ACC112 (cell line): ENCODE measurements at regions not wholly inside any gene's neighbourhood (a gene's known extent, or its start where the extent isn't known, plus 50 kb on each side); places are given as distances from the start of the nearest gene placed in this dataset.

Source experiments
- H2AFZ ChIP-seq: fragments of 200-600 bp; sonication (generic); one replicate; pipeline ENCODE4 v1.6.0; 2017; ENCODE audit warnings: antibody characterized with exemption, low read length; ENCODE audit not compliant: unreplicated experiment
- H3K27ac ChIP-seq: fragments of 200-600 bp; sonication (generic); 2 replicates; pipeline ENCODE4 v1.5.1; 2014; ENCODE audit warnings: low read depth, mild to moderate bottlenecking, antibody characterized with exemption, low read length, moderate library complexity
- H3K27me3 ChIP-seq: fragments of 200-600 bp; sonication (generic); 2 replicates; pipeline ENCODE4 v1.6.1; 2014; ENCODE audit warnings: mild to moderate bottlenecking, antibody characterized with exemption, low read length, moderate library complexity, mixed read lengths; ENCODE audit not compliant: insufficient read depth
- H3K36me3 ChIP-seq: fragments of 200-600 bp; sonication (generic); 2 replicates; pipeline ENCODE4 v1.6.1; 2016; ENCODE audit warnings: mild to moderate bottlenecking, antibody characterized with exemption, low read length, moderate library complexity, mixed read lengths; ENCODE audit not compliant: insufficient read depth
- H3K4me1 ChIP-seq: fragments of 200-600 bp; sonication (generic); one replicate; pipeline ENCODE4 v1.6.1; 2016; ENCODE audit warnings: low read length, mixed read lengths; ENCODE audit not compliant: insufficient read depth, unreplicated experiment, control insufficient read depth
- H3K4me3 ChIP-seq: fragments of 200-600 bp; sonication (generic); 2 replicates; pipeline ENCODE4 v1.5.1; 2014; ENCODE audit warnings: mild to moderate bottlenecking, low read depth, low read length
- H3K79me2 ChIP-seq: fragments of 200-600 bp; sonication (generic); one replicate; pipeline ENCODE4 v1.6.0; 2016; ENCODE audit warnings: low read length; ENCODE audit not compliant: control insufficient read depth, unreplicated experiment, insufficient read depth

DNA sequence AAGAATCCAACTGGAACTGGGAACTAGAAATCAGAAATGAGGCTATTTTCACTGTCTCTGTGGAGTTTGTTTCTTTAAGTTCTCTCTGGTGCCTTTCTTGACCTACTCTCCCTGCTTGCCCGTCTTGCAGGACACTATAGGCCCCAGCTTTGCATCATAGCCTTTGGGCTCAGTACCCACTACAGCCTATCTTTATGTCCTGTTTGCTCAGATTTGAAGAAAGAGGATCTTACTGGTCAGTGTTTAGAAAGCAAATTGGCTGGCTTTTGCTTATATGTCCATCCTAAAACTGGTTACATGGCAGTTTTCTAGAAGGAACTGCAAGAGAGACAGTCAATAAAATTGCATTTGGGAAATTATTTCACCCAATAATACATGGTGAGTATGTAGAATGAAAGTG lies 231.8 kb upstream of the TBL1XR1 start:
- Histone ChIP-seq H3K79me2 (no peaks in the 10 kb centered on the region), H3K4me1 (no peaks in the 10 kb centered on the region), H3K27ac (no peak overlapping the region), H3K36me3 (no peaks in the 10 kb centered on the region), H3K4me3 (no peak overlapping the region), H2AFZ (no peak overlapping the region), H3K27me3 (no peaks in the 10 kb centered on the region)

- Histone ChIP-seq H3K4me3 (no peak overlapping the region), H2AFZ (no peak overlapping the region), H3K79me2 (no peaks in the 10 kb centered on the region), H3K36me3 (no peaks in the 10 kb centered on the region), H3K27ac (no peak overlapping the region), H3K4me1 (no peaks in the 10 kb centered on the region), H3K27me3 (no peaks in the 10 kb centered on the region)
Measured at GRCh38 chr3:177429771-177430170, 232.5 kb upstream of the TBL1XR1 start.

DNA sequence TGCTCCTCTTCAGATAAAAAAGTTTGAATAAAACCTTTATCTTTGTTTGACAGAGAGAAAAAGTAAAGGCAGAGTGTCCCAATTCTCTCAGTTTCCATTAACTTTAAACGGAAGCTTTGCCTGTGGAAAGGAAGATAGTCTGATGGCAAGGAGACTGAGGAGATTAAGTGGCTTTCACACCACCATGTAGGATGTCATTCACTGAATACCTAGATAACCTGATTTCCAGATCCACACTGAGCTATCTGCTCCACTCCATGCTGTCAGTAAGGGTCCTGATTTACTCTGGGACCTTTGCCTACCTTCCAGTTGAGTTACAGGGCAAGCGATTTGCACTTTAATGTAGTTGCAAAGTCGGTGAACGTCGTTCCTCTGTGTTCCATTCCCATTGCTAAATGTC lies 233.4 kb upstream of the TBL1XR1 start:
- Histone ChIP-seq H3K4me1 (no peaks in the 10 kb centered on the region), H3K79me2 (no peaks in the 10 kb centered on the region), H3K36me3 (no peaks in the 10 kb centered on the region), H2AFZ (no peak overlapping the region), H3K4me3 (no peak overlapping the region), H3K27me3 (no peaks in the 10 kb centered on the region), H3K27ac (no peak overlapping the region)

GRCh38 chr3:177431525-177432176 lies 234.4 kb upstream of the TBL1XR1 start:
- H3K27ac ChIP-seq: no peak overlapping the region

DNA sequence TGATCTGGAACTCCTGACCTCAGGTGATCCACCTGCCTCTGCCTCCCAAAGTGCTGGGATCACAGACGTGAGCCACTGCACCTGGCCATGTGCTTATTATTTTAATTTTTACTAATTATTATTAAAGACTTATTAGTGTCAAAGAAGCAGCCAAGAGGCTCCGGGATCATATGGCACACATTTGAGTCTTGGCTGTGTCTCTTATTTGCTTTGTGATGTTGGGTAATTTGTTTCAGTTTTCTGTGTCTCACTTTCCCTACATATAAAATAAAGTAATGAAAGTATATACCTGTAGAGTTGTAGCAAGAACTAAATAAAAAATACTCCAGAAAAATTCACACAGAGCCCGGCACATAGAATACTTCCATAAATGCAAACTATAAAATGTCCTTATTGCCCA lies 238.0 kb upstream of the TBL1XR1 start:
- H3K27me3 ChIP-seq: no peaks in the 10 kb centered on the region
- H3K4me3 ChIP-seq: no peak overlapping the region
- no peaks in the 10 kb centered on the region for H3K79me2 ChIP-seq
- peaks cover 2% of the 10 kb centered on the region for H3K4me1 ChIP-seq
- no peaks in the 10 kb centered on the region for H3K36me3 ChIP-seq
- H2AFZ ChIP-seq: no peak overlapping the region
- no peak overlapping the region for H3K27ac ChIP-seq

More at GRCh38 chr3:177431525-177432176, 234.4 kb upstream of the TBL1XR1 start:
- H3K27me3 ChIP-seq: no peaks in the 10 kb centered on the region
- H2AFZ ChIP-seq: no peak overlapping the region
- no peaks in the 10 kb centered on the region for H3K79me2 ChIP-seq
- H3K4me1 ChIP-seq: no peaks in the 10 kb centered on the region
- no peaks in the 10 kb centered on the region for H3K36me3 ChIP-seq
- no peak overlapping the region for H3K4me3 ChIP-seq

GRCh38 chr3:177437513-177438337 lies 240.4 kb upstream of the TBL1XR1 start:
- Histone ChIP-seq H3K79me2 (no peaks in the 10 kb centered on the region), H3K36me3 (no peaks in the 10 kb centered on the region), H3K27ac (no peak overlapping the region), H2AFZ (no peak overlapping the region), H3K4me3 (no peak overlapping the region), H3K4me1 (peaks cover 5% of the 10 kb centered on the region), H3K27me3 (no peaks in the 10 kb centered on the region)

DNA sequence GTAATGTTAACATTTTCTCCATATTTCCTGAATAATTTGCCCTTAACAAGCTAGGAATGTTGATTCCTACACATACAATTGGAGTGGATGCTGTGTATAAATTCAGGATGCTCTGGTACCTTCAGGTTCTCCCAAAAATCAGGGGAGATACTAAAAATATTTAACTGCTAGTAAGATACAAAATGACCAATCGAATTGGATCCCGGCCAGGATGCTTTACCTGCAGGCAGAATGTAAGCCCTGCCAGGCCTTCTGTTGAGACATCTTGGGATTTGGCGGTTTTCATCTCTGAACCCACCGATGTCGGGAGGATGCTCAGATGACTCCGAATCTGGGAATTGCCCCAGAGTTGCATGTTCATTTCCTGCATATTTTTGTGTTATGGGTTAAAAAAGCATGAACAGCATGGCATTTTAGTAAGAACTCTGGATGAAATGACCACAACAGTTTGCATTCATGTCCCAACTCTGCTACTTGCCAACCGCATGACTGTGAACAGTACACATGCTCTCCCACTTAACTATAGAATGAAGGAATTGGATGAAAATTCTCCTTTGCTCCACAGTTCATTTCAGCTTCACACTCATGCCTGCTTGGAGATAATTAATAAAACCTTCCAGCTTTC lies 241.4 kb upstream of the TBL1XR1 start:
- no peaks in the 10 kb centered on the region for H3K79me2 ChIP-seq
- no peak overlapping the region for H2AFZ ChIP-seq
- H3K36me3 ChIP-seq: no peaks in the 10 kb centered on the region
- H3K27ac ChIP-seq: no peak overlapping the region
- peaks cover 12% of the 10 kb centered on the region for H3K4me1 ChIP-seq
- no peaks in the 10 kb centered on the region for H3K27me3 ChIP-seq
- no peak overlapping the region for H3K4me3 ChIP-seq

DNA sequence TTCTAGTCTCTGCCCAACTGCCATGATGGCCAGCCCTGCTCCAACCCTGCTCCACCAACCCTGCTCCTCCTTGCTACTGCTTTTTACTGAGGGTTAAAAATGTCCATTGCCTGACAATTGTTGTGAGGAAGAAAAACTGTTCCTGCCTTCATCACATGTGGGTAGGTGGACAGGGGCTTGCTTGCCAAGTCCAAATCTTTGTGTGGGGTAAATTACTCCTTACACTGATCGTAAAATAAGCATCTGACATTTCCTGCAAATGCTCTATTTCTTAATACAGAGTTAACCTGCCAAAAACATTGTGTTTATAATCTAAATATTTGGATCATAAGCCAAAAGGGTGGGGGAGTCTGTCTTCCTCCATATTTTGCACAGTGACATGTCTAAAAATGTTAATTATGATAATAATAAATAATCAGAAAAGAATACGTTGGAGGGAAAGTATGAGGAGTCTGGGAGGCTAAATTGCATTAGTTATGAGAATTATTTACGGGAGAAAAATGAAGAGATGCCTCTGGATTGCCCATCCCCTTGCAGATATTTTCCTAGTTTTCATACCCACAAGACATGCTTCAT lies 242.5 kb upstream of the TBL1XR1 start:
- H2AFZ ChIP-seq: no peak overlapping the region
- H3K79me2 ChIP-seq: no peaks in the 10 kb centered on the region
- H3K27ac ChIP-seq: no peak overlapping the region
- no peak overlapping the region for H3K4me3 ChIP-seq
- no peaks in the 10 kb centered on the region for H3K36me3 ChIP-seq
- peaks cover 12% of the 10 kb centered on the region for H3K4me1 ChIP-seq
- H3K27me3 ChIP-seq: no peaks in the 10 kb centered on the region

- Histone ChIP-seq H3K36me3 (no peaks in the 10 kb centered on the region), H3K79me2 (no peaks in the 10 kb centered on the region), H3K4me3 (no peak overlapping the region), H2AFZ (no peak overlapping the region), H3K27ac (no peak overlapping the region), H3K27me3 (no peaks in the 10 kb centered on the region), H3K4me1 (peaks cover 12% of the 10 kb centered on the region)
Measured at GRCh38 chr3:177440456-177441104, 243.3 kb upstream of the TBL1XR1 start.

- Histone ChIP-seq H3K4me1 (peaks cover 12% of the 10 kb centered on the region), H3K36me3 (no peaks in the 10 kb centered on the region), H3K27ac (no peak overlapping the region), H3K27me3 (no peaks in the 10 kb centered on the region), H2AFZ (no peak overlapping the region), H3K4me3 (no peak overlapping the region), H3K79me2 (no peaks in the 10 kb centered on the region)
Measured at GRCh38 chr3:177441276-177441812, 244.1 kb upstream of the TBL1XR1 start.
